ENCODE measurements at regions not wholly inside any gene's neighbourhood (a gene's known extent, or its start where the extent isn't known, plus 50 kb on each side); places are given as distances from the start of the nearest gene placed in this dataset.

DNA sequence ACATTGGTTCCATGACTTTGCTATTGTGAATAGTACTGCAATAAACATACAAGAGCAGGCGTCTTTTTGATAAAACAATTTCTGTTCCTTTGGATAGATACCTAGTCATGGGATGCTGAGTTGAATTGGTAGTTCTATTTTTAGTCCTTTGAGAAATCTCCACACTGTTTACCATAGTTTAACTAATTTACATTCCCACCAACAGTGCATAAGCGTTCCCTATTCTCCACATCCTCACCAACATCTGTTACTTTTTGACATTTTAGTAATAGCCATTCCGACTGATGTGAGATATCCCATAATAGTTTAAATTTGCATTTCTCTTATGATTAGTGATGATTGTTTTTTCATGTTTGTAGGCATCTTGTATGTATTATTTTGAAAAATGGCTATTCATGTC lies 707.0 kb downstream of the SORCS1 start:
- no peak for DNase-seq

DNA sequence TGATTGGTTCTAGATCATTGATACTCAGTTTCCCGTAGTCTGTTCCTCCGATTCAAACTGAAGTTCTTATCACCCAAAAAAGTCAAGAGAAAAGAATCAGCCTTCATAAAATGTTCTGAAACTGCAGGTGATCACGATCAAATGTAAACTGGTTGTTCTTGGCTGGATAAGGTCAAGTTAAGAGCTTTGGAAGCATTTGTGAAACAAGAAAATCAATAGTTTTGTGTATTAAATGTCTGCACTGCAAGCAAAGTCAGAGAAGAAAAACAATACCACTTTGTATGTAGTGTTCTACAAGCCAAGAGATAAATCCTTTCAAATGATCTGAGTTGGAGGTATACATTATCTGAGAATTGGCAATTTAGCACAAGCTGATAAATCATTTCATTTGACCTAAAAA lies 710.3 kb downstream of the SORCS1 start:
- no peak for DNase-seq

DNA sequence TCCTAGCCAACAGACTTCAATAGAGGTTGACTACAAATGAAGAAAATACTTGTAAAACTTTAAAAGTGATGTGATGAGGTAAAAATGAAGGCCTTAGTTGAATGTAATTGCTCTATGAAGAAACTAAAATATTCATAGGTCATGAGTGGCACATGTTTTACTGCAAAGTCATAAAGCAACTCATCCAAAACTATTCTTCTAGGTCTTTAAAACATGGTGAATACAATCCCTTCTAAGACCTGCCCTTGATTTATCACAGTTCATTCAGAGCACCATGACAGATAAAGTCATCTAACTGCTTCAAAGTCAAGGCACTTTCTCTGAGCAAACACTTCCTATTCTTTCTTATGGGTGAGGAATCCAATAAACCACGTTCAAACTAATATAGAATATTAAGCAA lies 713.5 kb downstream of the SORCS1 start:
- no peak for DNase-seq

GRCh38 chr10:106446920-106447319 lies 717.6 kb downstream of the SORCS1 start:
- no peak for DNase-seq

- DNase-seq = no peak
Measured at GRCh38 chr10:106442223-106442622, 722.3 kb downstream of the SORCS1 start.

DNA sequence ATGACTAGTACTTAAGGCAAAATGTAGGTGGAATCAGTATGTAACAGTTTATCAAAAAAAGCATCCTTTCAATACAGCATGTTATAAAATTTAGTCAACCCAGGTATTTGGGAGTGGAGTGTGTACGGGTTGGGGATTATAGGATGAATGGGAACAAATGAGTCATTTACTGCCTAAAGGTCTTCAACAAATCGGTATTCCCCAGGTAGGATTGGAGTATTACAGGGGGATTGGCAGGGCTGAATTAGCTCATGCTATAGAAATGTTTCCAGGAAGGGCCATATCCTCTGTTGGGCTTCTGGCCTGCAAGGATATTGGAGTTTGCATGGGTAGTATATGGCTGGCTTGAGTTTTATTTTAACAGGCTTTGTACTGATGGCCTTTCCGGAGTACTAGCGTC lies 723.7 kb downstream of the SORCS1 start:
- DNase-seq = no peak

DNA sequence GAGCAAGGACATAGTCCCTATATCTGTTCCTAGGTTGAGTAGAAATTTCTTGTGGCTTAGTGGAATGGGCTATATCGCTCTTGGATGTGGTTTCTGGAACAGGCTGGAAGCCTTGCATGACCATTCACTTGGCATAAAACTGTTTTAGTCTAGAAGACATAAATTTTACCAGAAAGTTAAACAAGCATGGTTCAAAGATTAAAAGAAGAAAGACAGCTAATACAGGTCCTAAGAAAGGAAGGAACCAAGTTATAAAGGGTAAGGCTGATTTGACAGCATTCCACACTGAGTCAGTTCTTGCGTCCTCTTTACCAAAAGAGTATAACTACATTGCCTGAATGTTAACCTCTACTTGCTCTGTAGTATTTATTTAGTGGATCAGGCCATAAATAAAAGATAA lies 724.2 kb downstream of the SORCS1 start:
- DNase-seq = no peak

DNA sequence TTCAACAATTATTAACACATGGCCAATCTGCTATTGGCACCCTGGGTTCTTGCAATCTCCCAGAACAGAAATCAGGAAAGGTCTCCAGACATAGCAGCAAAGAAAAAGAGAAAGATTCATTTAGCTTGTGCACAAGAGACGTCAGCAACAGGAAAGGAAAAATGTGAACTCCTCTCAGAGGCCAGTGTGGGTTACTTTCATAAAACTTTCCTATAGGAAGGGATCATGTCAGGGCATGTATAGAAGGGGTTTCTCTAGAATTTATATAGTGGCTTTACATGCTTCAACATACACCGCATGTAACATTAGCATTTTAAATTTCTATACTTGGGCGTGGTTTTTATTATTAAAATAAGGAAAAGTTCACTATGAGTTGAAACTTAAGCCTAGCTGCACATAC lies 725.1 kb downstream of the SORCS1 start:
- DNase-seq = no peak

DNA sequence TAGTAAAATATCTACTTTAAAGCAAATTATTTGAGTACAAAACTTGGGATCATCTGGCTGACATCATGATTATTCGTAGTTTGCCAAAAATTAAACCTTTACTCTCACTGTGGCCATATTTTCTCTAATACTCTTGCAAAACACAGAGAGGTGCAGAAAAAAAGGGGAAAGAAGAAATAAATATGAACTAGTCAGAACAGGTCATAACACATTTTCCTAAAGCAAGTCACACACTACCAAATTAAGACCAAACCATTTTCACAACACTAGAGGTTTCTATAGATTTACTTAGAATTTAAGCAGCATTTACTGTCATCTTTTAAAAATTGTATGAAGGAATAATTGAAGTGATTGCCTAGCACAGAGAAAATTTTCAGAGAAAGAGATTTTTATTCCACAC lies 726.1 kb downstream of the SORCS1 start:
- no peak for DNase-seq

GRCh38 chr10:106436123-106436715 lies 728.3 kb downstream of the SORCS1 start:
- no peak for DNase-seq

- no peak for DNase-seq
Measured at GRCh38 chr10:106435081-106435480, 729.4 kb downstream of the SORCS1 start.

DNA sequence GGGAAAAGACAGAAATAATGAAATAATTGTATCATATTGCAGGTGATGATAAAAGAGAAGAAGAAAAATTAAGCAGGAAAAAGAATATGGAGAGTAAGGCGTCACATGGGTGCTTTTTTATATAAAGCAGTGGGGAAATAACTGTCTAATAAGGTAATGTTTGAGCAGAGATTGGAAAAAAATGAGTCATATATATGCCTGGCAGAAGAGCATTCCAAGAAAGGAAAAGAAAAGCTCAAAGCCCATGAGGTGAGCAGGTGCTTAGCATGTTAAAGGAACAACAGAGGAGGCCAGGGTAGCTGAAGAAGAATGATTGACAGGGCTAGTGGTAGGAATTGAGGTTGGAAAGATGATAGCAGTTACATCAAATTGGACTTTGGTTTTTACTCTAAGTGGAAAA lies 739.5 kb downstream of the SORCS1 start:
- DNase-seq = no peak

GRCh38 chr10:106424054-106424453 lies 740.5 kb downstream of the SORCS1 start:
- DNase-seq = no peak

DNA sequence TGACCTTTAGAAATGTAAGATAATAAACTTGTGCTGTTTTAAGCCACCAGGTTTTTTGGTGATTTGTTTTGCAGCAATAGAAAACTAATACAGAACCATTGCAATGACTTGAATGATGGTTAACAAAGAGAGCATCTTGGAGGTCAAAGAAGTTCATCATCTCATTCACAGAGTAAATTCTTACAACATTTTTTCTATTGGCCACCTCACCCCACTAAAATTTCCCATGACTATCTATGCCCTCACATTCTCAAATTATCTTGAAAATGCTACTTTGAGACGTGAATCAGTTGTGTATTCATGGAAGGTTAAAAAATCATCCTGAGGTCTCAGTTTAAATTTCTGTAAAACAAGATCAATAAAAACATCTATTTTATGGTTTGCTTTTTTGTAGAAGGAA lies 754.2 kb downstream of the SORCS1 start:
- no peak for DNase-seq

- no peak for DNase-seq
Measured at GRCh38 chr10:106405141-106405540, 759.4 kb downstream of the SORCS1 start.

- no peak for DNase-seq
Measured at GRCh38 chr10:106402458-106402857, 762.0 kb downstream of the SORCS1 start.

DNA sequence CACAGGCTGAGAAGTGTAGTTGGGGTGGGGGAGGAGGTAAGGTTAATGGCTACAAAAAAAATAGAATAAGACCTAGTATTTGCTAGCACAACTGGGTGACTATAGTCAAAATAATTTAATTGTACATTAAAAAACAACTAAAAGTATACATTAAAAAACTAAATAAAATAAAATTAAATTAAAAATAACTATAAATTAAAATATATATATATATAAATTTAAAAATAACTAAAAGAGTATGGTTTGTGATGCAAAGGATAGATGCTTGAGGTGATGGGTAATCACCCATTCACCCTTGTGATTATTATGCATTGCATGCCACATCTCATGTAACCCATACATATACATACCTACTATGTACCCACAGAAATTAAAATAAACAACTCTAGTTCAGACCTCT lies 762.5 kb downstream of the SORCS1 start:
- no peak for DNase-seq

GRCh38 chr10:106401161-106401560 lies 763.3 kb downstream of the SORCS1 start:
- DNase-seq = no peak

DNA sequence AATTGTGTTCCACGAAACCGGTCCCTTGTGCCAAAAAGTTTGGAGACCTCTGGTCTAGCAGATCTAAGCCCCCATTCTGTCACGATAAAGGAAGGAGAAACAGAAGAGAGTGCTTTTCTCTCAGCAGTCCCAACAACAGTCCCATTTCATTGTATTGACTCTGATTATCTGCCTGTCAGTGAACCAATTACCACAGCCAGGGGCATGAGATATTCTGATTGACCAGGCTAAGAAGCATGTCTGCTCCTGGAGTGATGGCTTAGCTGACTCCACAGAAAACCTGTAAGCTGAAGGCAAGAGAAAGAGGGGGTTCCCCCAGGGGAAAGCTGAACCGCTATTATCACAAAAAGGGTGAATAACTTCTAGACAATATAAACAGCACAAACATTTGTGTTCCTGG lies 765.4 kb downstream of the SORCS1 start:
- DNase-seq = no peak

DNA sequence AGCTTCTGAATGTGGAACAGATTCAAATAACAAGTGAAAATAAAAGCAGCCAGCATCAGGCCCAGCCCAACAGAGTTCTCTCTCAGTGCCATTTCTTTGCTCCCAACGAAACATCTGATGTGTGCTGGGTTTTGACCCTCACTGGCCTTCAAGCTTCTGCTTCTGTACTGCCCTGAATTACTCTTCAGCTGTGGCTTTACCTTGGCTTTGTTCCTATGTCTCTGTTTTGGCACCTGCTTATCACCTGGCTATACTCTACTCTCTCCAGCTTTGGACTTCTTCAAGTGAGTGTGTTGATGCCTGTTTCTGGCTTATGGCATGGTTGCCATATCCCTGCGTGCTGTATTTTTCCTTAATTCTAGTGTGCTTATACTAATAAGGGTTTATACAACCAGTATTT lies 768.3 kb downstream of the SORCS1 start:
- no peak for DNase-seq

GRCh38 chr10:106395041-106395749 lies 769.3 kb downstream of the SORCS1 start:
- DNase-seq = no peak

- DNase-seq = no peak
Measured at GRCh38 chr10:106392778-106393177, 771.7 kb downstream of the SORCS1 start.

GRCh38 chr10:106387063-106387462 lies 777.4 kb downstream of the SORCS1 start:
- DNase-seq = no peak

DNA sequence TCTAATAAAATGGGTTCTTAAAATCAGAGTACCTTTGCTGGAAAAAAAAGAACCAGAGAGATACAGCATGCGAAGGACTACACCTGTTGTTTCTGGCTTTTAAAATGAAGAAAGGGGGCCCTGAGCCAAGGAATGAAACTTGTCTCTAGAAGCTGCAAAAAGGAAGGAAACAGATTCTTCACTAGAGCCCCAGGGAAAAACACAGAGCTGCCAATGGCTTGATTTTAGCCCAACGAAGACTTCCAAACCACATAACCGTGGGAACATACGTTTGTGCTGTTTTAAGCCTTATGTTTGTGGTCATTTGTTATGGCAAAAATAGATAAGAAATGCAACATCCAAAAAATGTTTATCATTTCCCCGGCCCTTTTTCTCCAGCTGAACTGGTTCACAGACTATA lies 780.0 kb downstream of the SORCS1 start:
- no peak for DNase-seq

DNA sequence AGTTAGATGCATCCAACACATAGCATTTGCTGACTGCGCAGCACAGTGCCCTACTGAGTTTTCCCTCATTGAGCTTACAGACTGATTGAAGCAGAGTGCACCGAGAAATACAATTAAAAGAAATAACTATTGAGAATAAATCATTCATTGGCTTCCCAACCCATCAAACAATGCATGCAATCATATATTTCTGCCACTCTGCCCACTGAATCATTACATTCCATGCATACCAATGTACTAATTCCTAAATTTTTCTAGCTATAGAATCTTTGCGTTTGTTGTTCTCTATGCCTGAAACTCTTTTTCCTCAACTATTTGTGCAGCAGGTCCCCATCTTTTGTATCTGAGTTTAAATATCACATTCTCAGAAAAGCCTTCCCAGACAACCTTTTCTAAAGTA lies 783.8 kb downstream of the SORCS1 start:
- no peak for DNase-seq

All from NCI-H1105 treated with DMSO at 0.1 percent for 48 hours (cell line).